Liver (tissue), 6 donors: ENCODE measurements at regions not wholly inside any gene's neighbourhood (a gene's known extent, or its start where the extent isn't known, plus 50 kb on each side); places are given as distances from the start of the nearest gene placed in this dataset.
"Not testable (repeated sequence)": the region's sequence is repeated elsewhere in the genome, so short reads cannot be mapped to it uniquely, and the experiment has no call there.

ENCODE experiments used
- DNase-seq: peaks from one replicate; pipeline ENCODE4 v3.0.0-alpha.2; 2017; ENCODE audit warnings: low spot score
- H3K27ac ChIP-seq, 2 donors: one replicate each; pipeline ENCODE4 v1.7.0; 2013; ENCODE audit warnings: inconsistent platforms in 2 of 2, low read length in 2 of 2, control low read depth in 1 of 2, low read depth in 1 of 2, mild to moderate bottlenecking in 1 of 2
- H3K27me3 ChIP-seq, 4 donors: one replicate each; pipeline versions ENCODE4 v1.6.1 to v1.7.0; 2013; ENCODE audit warnings: low read length in 3 of 4, inconsistent platforms in 1 of 4, mild to moderate bottlenecking in 1 of 4, moderate library complexity in 1 of 4; ENCODE audit not compliant: control insufficient read depth in 4 of 4, insufficient read depth in 4 of 4
- H3K36me3 ChIP-seq, 4 donors: one replicate each; pipeline versions ENCODE4 v1.6.1 to v1.7.0; 2013; ENCODE audit warnings: low read length in 3 of 4, mild to moderate bottlenecking in 3 of 4, low read depth in 1 of 4, moderate library complexity in 1 of 4; ENCODE audit not compliant: control insufficient read depth in 4 of 4, insufficient read depth in 3 of 4
- H3K4me1 ChIP-seq, 4 donors: one replicate each; pipeline versions ENCODE4 v1.6.1 to v1.7.0; 2013; ENCODE audit warnings: low read length in 3 of 4, mild to moderate bottlenecking in 3 of 4, moderate library complexity in 1 of 4; ENCODE audit not compliant: control insufficient read depth in 4 of 4, insufficient read depth in 4 of 4
- H3K4me3 ChIP-seq, 3 donors: one replicate each; pipeline versions ENCODE4 v1.6.1 to v1.7.0; 2013; ENCODE audit warnings: low read length in 3 of 3, control low read depth in 1 of 3, low read depth in 1 of 3, mild to moderate bottlenecking in 1 of 3
- H3K9ac ChIP-seq, 2 donors: one replicate each; pipeline ENCODE4 v1.7.0; 2013; ENCODE audit warnings: low read length in 2 of 2, mild to moderate bottlenecking in 2 of 2, moderate library complexity in 2 of 2, control low read depth in 1 of 2, low read depth in 1 of 2
- H3K9me3 ChIP-seq, 4 donors: one replicate each; pipeline versions ENCODE4 v1.6.1 to v1.7.0; 2013; ENCODE audit warnings: low read length in 3 of 4; ENCODE audit not compliant: control insufficient read depth in 4 of 4
- WGBS: extraction: QIAGEN DNeasy Blood & Tissue Kit; methylation state at CpG from one replicate; pipeline ENCODE4 v1.1.7; 2013; 5-methylcytosine and 5-hydroxymethylcytosine counted together
- donor health status: healthy.
- donor health status: healthy.
- donor health status: healthy.

DNA sequence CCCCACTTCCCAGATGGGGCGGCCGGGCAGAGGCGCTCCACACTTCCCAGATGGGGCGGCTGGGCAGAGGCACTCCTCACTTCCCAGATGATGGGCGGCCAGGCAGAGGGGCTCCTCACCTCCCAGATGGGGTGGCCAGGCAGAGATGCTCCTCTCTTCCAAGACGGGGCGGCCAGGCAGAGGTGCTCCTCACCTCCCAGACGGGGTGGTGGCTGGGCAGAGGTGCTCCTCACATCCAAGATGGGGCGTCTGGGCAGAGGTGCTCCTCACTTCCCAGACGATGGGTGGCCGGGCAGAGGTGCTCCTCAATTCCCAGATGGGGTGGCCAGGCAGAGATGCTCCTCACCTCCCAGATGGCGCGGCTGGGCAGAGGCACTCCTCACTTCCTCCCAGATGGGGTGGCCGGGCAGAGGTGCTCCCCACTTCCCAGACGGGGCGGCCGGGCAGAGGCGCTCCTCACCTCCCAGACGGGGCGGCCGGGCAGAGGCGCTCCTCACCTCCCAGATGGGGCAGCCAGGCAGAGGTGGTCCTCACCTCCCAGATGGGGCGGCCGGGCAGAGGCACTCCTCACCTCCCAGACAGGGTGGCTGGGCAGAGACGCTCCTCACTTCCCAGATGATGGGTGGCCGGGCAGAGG lies 275.2 kb downstream of the LIPI start:
- 86% methylated on average over 26 of the region's 26 CpGs for WGBS
- not testable (repeated sequence) for H3K4me1 ChIP-seq, H3K9me3 ChIP-seq, H3K36me3 ChIP-seq, H3K4me3 ChIP-seq, H3K9ac ChIP-seq, DNase-seq, H3K27ac ChIP-seq, H3K27me3 ChIP-seq

DNA sequence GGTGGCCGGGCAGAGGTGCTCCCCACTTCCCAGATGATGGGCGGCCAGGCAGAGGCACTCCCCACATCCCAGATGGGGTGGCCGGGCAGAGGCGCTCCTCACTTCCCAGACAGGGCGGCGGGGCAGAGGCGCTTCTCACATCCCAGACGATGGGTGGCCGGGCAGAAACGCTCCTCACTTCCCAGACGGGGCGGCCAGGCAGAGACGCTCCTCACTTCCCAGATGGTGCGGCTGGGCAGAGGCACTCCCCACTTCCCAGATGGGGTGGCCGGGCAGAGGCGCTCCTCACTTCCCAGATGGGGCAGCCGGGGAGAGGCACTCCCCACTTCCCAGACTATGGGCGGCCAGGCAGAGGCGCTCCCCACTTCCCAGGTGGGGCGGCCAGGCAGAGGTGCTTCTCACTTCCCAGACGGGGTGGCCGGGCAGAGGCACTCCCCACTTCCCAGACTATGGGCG lies 275.8 kb downstream of the LIPI start:
- DNase-seq, H3K4me3 ChIP-seq, H3K4me1 ChIP-seq, H3K27ac ChIP-seq, H3K9ac ChIP-seq, H3K27me3 ChIP-seq, H3K9me3 ChIP-seq, H3K36me3 ChIP-seq: not testable (repeated sequence)
- 86% methylated on average over 23 of the region's 23 CpGs for WGBS

DNA sequence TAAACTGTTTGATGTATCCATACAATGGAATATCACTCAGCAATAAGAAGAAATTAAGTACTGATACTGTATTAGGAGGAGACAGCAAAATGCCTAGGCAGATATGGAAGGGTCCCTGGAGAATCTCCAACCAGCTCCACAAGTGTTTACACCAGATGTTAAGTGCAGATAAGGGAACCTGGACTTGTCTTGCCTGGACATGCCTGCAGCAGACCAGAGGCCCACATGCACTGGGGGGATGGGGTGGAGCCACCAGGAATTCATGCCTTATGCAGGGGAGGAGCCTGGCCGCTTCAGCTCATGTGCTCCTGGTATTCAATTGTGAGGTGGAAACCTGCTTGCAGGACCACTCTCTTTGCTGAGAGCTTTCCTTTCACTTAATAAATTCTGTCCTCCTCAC lies 287.6 kb downstream of the LIPI start:
- DNase-seq, H3K36me3 ChIP-seq, H3K9ac ChIP-seq, H3K27ac ChIP-seq, H3K4me3 ChIP-seq, H3K27me3 ChIP-seq, H3K4me1 ChIP-seq, H3K9me3 ChIP-seq: not testable (repeated sequence)
- 50% methylated on average over 1 of the region's 1 CpG for WGBS

DNA sequence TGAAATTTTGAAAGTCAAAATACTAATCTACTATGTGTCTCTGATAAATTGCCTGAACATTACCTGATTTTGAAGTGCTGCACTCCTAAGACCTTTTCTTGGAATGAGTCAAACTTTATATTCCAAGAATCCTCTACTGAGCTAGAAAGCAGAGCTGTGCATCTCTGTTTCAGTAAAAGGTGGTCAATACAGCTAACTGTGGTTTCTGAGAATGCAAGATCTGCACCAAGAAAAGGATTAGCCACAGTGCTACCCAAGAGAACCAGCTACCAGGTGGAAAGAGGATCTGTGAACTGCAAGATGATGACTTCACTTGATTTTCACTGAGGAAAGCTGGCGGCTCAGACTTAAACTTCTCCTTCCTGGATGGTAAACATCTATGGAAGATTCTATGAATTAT lies 289.3 kb downstream of the LIPI start:
- not testable (repeated sequence) for H3K9me3 ChIP-seq, H3K4me3 ChIP-seq, H3K9ac ChIP-seq, H3K27me3 ChIP-seq, H3K27ac ChIP-seq, H3K4me1 ChIP-seq, DNase-seq, H3K36me3 ChIP-seq
- WGBS, result 69% methylated on average over 1 of the region's 1 CpG

DNA sequence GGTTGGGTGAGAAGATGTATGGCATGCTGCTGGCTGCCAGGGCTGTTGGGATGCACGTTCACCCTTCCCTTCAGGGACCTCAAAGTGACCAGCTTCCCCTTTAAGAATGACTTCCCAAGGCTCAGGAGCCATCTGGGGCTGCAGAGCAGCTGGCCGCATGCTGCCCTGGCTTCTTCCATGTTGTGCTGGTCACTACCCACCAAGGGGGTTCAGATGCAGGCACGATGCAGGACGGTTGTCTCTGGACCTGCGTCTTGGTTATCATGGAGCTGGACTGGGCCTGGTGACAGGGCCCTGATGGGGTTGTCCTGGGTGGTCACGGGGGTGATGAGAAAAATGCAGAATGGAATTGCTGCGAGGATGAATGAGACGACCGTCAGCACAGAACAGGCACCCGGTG lies 297.8 kb downstream of the POTED start:
- H3K36me3 ChIP-seq, H3K27me3 ChIP-seq, H3K9me3 ChIP-seq, H3K4me3 ChIP-seq, H3K4me1 ChIP-seq, H3K27ac ChIP-seq, H3K9ac ChIP-seq, DNase-seq: not testable (repeated sequence)
- WGBS, result 66% methylated on average over 10 of the region's 10 CpGs

DNA sequence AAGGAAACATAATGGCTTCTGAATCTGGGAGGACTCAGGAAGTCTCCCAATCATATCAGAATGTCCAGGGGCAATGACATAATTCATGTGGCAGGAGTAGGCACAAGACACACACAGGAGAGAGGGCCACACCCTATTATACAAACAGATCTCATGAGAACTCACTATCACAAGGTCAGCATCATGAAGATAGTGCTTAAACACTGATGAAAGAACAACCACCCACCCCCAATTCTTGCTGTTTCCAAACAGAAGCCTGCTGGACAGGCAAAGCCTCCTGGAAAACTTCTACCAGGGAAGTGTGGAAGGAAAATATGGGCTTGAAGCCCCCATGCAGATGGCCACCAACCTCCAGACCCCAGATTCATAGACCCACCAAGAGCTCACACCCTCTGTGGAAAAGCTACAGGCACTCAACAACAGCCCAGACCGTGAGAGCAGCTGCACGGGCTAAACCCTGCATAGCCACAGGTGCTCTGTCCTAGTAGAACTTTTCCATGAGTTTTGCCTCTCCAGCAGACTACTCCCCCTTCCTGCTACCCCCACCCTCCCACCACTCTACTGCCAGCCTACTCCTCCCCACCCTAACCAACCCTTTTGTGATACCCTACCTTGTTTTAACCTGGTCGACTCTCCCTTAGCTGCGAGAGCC lies 287.1 kb downstream of the POTED start:
- not testable (repeated sequence) for H3K9ac ChIP-seq, H3K9me3 ChIP-seq, H3K4me3 ChIP-seq, H3K4me1 ChIP-seq, H3K27me3 ChIP-seq, DNase-seq, H3K27ac ChIP-seq, H3K36me3 ChIP-seq
- 73% methylated on average over 4 of the region's 4 CpGs for WGBS

DNA sequence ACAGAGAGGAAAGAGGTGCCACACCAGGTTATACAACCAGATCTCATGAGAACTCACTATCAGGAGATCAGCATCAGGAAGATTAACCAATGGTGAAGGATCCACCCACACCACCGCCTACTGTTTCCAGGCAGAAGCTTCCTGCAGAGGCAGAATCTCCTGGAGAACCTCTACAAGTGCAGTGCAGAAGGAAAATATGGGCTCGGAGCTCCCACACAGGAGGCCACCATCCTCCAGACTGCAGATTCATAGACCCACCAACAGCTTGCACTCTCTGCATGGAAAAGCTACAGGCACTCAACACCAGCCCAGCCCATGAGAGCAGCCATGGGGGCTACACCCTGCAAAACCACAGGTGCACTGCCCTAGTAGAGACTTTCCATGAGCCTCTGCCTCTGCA lies 284.0 kb downstream of the POTED start:
- 23% methylated on average over 2 of the region's 2 CpGs for WGBS
- H3K9me3 ChIP-seq, H3K9ac ChIP-seq, H3K36me3 ChIP-seq, H3K4me1 ChIP-seq, DNase-seq, H3K27me3 ChIP-seq, H3K27ac ChIP-seq, H3K4me3 ChIP-seq: not testable (repeated sequence)

DNA sequence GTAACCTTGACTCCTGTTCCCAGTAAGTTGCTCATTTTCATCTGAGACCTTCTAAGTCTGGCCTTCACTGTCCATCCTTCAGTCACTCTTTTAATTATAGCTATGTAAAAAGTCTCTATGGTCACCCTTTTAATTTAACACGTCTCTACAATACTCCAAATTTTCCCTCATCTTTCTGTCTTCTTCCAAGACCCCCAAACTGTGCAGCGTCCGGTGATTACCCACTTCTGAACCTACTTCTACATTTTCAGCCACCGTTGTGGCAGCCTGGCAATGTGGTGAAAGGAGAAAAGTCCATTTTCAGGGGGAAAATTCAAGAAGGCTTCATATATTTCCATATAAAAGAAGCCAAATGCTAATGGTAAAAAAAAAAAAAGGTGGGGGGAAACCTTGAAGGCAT lies 283.4 kb downstream of the POTED start:
- DNase-seq, H3K9me3 ChIP-seq, H3K4me1 ChIP-seq, H3K9ac ChIP-seq, H3K27ac ChIP-seq, H3K36me3 ChIP-seq, H3K4me3 ChIP-seq, H3K27me3 ChIP-seq: not testable (repeated sequence)
- 59% methylated on average over 4 of the region's 4 CpGs for WGBS
